Peyer's patch (tissue), 4 donors: ENCODE measurements at regions not wholly inside any gene's neighbourhood (a gene's known extent, or its start where the extent isn't known, plus 50 kb on each side); places are given as distances from the start of the nearest gene placed in this dataset.

Experiments
- DNase-seq, 3 donors: peaks; one replicate each; pipeline ENCODE4 v3.0.0-alpha.2; 2017 to 2019
- H3K27ac ChIP-seq, 4 donors: fragments of 200-600 bp; sonication (generic); one replicate each; pipeline ENCODE4 v1.5.1; 2016 to 2019
- H3K27me3 ChIP-seq, 2 donors: fragments of 200-600 bp; sonication (generic); one replicate each; pipeline ENCODE4 v1.5.1; 2019
- H3K36me3 ChIP-seq, 3 donors: fragments of 200-600 bp; sonication (generic); one replicate each; pipeline ENCODE4 v1.5.1; 2016 to 2019
- H3K4me1 ChIP-seq, 4 donors: fragments of 200-600 bp; sonication (generic); one replicate each; pipeline ENCODE4 v1.5.1; 2016 to 2019
- H3K4me3 ChIP-seq, 4 donors: fragments of 200-600 bp; sonication (generic); 1 replicate in 3 of 4; 2 replicates in 1 of 4; pipeline ENCODE4 v1.5.1; 2016 to 2019; ENCODE audit warnings: mild to moderate bottlenecking in 1 of 4
- H3K9me3 ChIP-seq, 4 donors: fragments of 200-600 bp; sonication (generic); one replicate each; pipeline ENCODE4 v1.5.1; 2016 to 2019; ENCODE audit warnings: mild to moderate bottlenecking in 1 of 4
- CTCF ChIP-seq, 6 experiments: fragments of 450-650 bp in 4 of 6; fragments of 200-600 bp in 2 of 6; sonication (generic) in 1 of 6; IDR thresholded peaks; one replicate each; pipeline ENCODE4 v1.5.1; 2017 to 2019; ENCODE audit warnings: antibody characterized with exemption in 6 of 6, mild to moderate bottlenecking in 3 of 6, moderate library complexity in 1 of 6
- POLR2A ChIP-seq, 2 donors: fragments of 450-650 bp; IDR thresholded peaks; one replicate each; pipeline ENCODE4 v1.5.1; 2017; ENCODE audit warnings: antibody characterized with exemption in 2 of 2, mild to moderate bottlenecking in 2 of 2, moderate library complexity in 2 of 2

DNA sequence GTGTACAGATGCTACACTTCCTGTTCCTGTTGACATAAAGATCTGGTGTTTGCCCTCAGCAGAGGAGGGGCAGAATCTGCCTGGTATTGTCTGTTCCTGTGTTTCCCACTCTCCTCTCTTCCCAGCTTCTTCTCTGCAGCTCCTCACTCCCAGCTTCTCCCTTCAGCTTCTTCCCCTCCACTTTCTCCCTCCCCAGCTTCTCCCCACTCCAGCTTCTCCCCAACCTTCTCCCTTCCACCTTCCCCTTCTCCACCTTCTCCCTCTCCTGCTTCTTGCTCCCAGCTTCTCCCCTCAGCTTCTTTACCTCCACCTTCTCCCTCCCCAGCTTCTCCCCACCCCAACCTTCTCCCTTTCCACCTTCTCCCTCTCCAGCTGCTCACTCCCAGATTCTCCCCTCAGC is 148.9 kb upstream of the IRX2 start:
- no peaks in the 10 kb centered on the region for H3K27me3 ChIP-seq
- DNase-seq: no peak
- H3K36me3 ChIP-seq: no peaks in the 10 kb centered on the region
- H3K9me3 ChIP-seq: no peaks in the 10 kb centered on the region
- no peaks in the 10 kb centered on the region for H3K4me1 ChIP-seq
- H3K27ac ChIP-seq: no peak overlapping the region
- H3K4me3 ChIP-seq: no peak overlapping the region
- no peak for TF ChIP-seq CTCF (IDR thresholded peaks at IDR 0.05)
- TF ChIP-seq POLR2A (IDR thresholded peaks at IDR 0.05): no peak

GRCh38 chr5:2899311-2899710 is 147.8 kb upstream of the IRX2 start:
- no peaks in the 10 kb centered on the region for H3K27me3 ChIP-seq
- DNase-seq: no peak
- no peaks in the 10 kb centered on the region for H3K9me3 ChIP-seq
- no peaks in the 10 kb centered on the region for H3K4me1 ChIP-seq
- no peak overlapping the region for H3K4me3 ChIP-seq
- H3K36me3 ChIP-seq: no peaks in the 10 kb centered on the region
- TF ChIP-seq CTCF (IDR thresholded peaks at IDR 0.05) (no peak), POLR2A (IDR thresholded peaks at IDR 0.05) (no peak)
- no peak overlapping the region for H3K27ac ChIP-seq

- Histone ChIP-seq H3K9me3 (no peaks in the 10 kb centered on the region), H3K27ac (no peak overlapping the region), H3K4me3 (no peak overlapping the region), H3K36me3 (no peaks in the 10 kb centered on the region), H3K27me3 (no peaks in the 10 kb centered on the region), H3K4me1 (no peaks in the 10 kb centered on the region)
- TF ChIP-seq POLR2A (IDR thresholded peaks at IDR 0.05) (no peak), CTCF (IDR thresholded peaks at IDR 0.05) (no peak)
- no peak for DNase-seq
Observed at GRCh38 chr5:2898661-2899060, 147.2 kb upstream of the IRX2 start.

GRCh38 chr5:2897276-2897961 is 145.9 kb upstream of the IRX2 start:
- H3K36me3 ChIP-seq: no peaks in the 10 kb centered on the region
- H3K27me3 ChIP-seq: no peaks in the 10 kb centered on the region
- no peak for DNase-seq
- no peaks in the 10 kb centered on the region for H3K9me3 ChIP-seq
- no peak overlapping the region for H3K27ac ChIP-seq
- no peak for TF ChIP-seq POLR2A (IDR thresholded peaks at IDR 0.05)
- no peak for TF ChIP-seq CTCF (IDR thresholded peaks at IDR 0.05)
- H3K4me3 ChIP-seq: no peak overlapping the region
- no peaks in the 10 kb centered on the region for H3K4me1 ChIP-seq

GRCh38 chr5:2896371-2897275 is 145.1 kb upstream of the IRX2 start:
- Histone ChIP-seq H3K9me3 (no peaks in the 10 kb centered on the region), H3K4me1 (no peaks in the 10 kb centered on the region), H3K27ac (no peak overlapping the region), H3K36me3 (no peaks in the 10 kb centered on the region), H3K27me3 (no peaks in the 10 kb centered on the region), H3K4me3 (no peak overlapping the region)
- no peak for DNase-seq
- TF ChIP-seq POLR2A (IDR thresholded peaks at IDR 0.05) (no peak), CTCF (IDR thresholded peaks at IDR 0.05) (no peak)
